Hepatocyte (in vitro differentiated cells): ENCODE measurements at regions not wholly inside any gene's neighbourhood (a gene's known extent, or its start where the extent isn't known, plus 50 kb on each side); places are given as distances from the start of the nearest gene placed in this dataset.

ENCODE experiments used
- CTCF ChIP-seq: fragments of 200-600 bp; sonication (generic); IDR thresholded peaks from 2 replicates; pipeline ENCODE4 v1.5.1; 2016; ENCODE audit warnings: antibody characterized with exemption, mild to moderate bottlenecking; ENCODE audit not compliant: poor library complexity
- EZH2 ChIP-seq: fragments of 200-600 bp; sonication (generic); IDR thresholded peaks from 2 replicates; pipeline ENCODE4 v1.6.1; 2016; ENCODE audit warnings: antibody characterized with exemption, mild to moderate bottlenecking, borderline replicate concordance
- EZH2phosphoT487 ChIP-seq: fragments of 200-600 bp; sonication (generic); IDR thresholded peaks from one replicate; pipeline ENCODE4 v1.6.1; 2018; ENCODE audit warnings: antibody characterized with exemption, mild to moderate bottlenecking, low read depth, moderate library complexity; ENCODE audit not compliant: unreplicated experiment, severe bottlenecking

GRCh38 chr7:131057015-131057793, 270.5 kb upstream of the MKLN1 start:
- no peak for TF ChIP-seq CTCF
- TF ChIP-seq EZH2phosphoT487: peak; percentile 90
- no peak for TF ChIP-seq EZH2
